H1 (cell line): ENCODE measurements at regions not wholly inside any gene's neighbourhood (a gene's known extent, or its start where the extent isn't known, plus 50 kb on each side); places are given as distances from the start of the nearest gene placed in this dataset.

Experiments
- CTCF ChIA-PET: fragments of 300-600 bp; sonication (Branson Sonifier 250); formaldehyde crosslinking; loops from one replicate; lab custom pipeline; 2021; ENCODE audit not compliant: partially characterized antibody; lab: Charles Lee
- POLR2A ChIA-PET: fragments of 300-600 bp; sonication (Branson Sonifier 250); formaldehyde crosslinking; loops from one replicate; lab custom pipeline; 2021; ENCODE audit warnings: inconsistent platforms; ENCODE audit not compliant: partially characterized antibody; lab: Charles Lee
- DNase-seq, 2 experiments: peaks; one replicate each; pipeline versions ENCODE4 v3.0.0 to v3.0.0-alpha.2; 2010 to 2022; ENCODE audit warnings: low spot score in 2 of 2, low read depth in 1 of 2, mixed read lengths in 1 of 2
- FAIRE-seq: peaks from 2 replicates; lab custom pipeline; 2011; peaks lifted over from hg19 to GRCh38; lab: Jason Lieb, UNC
- H2AFZ ChIP-seq: 2 replicates; pipeline ENCODE4 v1.8.1; 2012; ENCODE audit warnings: low read length, inconsistent platforms
- H2AK5ac ChIP-seq: 2 replicates; pipeline ENCODE4 v1.6.1; 2013; ENCODE audit warnings: low read depth, low read length
- H2BK120ac ChIP-seq: replicated peaks from 2 replicates; pipeline ENCODE3; 2013; ENCODE audit warnings: low read depth, low read length, inconsistent platforms
- H2BK12ac ChIP-seq: 2 replicates; pipeline ENCODE4 v1.6.1; 2013; ENCODE audit warnings: low read depth, low read length
- H2BK15ac ChIP-seq: 2 replicates; pipeline ENCODE4 v1.6.1; 2013; ENCODE audit warnings: low read length
- H2BK20ac ChIP-seq: 2 replicates; pipeline ENCODE4 v1.6.1; 2013; ENCODE audit warnings: low read length
- H2BK5ac ChIP-seq: 2 replicates; pipeline ENCODE4 v1.6.1; 2013; ENCODE audit warnings: low read depth, low read length
- H3K14ac ChIP-seq: 2 replicates; pipeline ENCODE4 v1.6.1; 2013; ENCODE audit warnings: inconsistent platforms; ENCODE audit not compliant: insufficient read length
- H3K18ac ChIP-seq: 2 replicates; pipeline ENCODE4 v1.6.1; 2013; ENCODE audit warnings: low read length; ENCODE audit errors: extremely low read depth
- H3K23ac ChIP-seq: 2 replicates; pipeline ENCODE4 v1.6.1; 2013; ENCODE audit warnings: inconsistent platforms; ENCODE audit not compliant: insufficient read length
- H3K23me2 ChIP-seq: 2 replicates; pipeline ENCODE4 v1.6.1; 2013; ENCODE audit warnings: low read depth, low read length
- H3K27ac ChIP-seq: 2 replicates; pipeline ENCODE4 v1.6.1; 2011; ENCODE audit warnings: low read depth, low read length, inconsistent platforms
- H3K27me3 ChIP-seq, 4 experiments: replicated peaks in 1 of 4; 1 replicate in 1 of 4; 2 replicates in 3 of 4; pipeline versions ENCODE4 v1.6.1 to v1.8.1; 2011 to 2013; ENCODE audit warnings: low read length in 3 of 4, mild to moderate bottlenecking in 3 of 4, inconsistent platforms in 2 of 4, mixed read lengths in 2 of 4, moderate library complexity in 1 of 4; ENCODE audit not compliant: control insufficient read depth in 3 of 4, insufficient read depth in 3 of 4; ENCODE audit errors: extremely low read depth in 1 of 4
- H3K36me3 ChIP-seq, 4 experiments: 2 replicates each; pipeline versions ENCODE4 v1.6.1 to v1.8.1; 2011 to 2013; ENCODE audit warnings: mild to moderate bottlenecking in 4 of 4, low read length in 3 of 4, moderate library complexity in 2 of 4, control low read depth in 1 of 4, inconsistent platforms in 1 of 4; ENCODE audit not compliant: insufficient read depth in 4 of 4, control insufficient read depth in 2 of 4
- H3K4ac ChIP-seq: replicated peaks from 2 replicates; pipeline ENCODE3; 2013; ENCODE audit warnings: low read length, low read depth, mixed read lengths, inconsistent platforms; ENCODE audit not compliant: insufficient read length
- H3K4me1 ChIP-seq, 4 experiments: replicated peaks in 1 of 4; 1 replicate in 1 of 4; 2 replicates in 3 of 4; pipeline versions ENCODE4 v1.6.1 to v1.8.1; 2011 to 2013; ENCODE audit warnings: low read length in 3 of 4, inconsistent platforms in 2 of 4, mixed read lengths in 1 of 4; ENCODE audit not compliant: insufficient read depth in 4 of 4, control insufficient read depth in 3 of 4
- H3K4me2 ChIP-seq, 2 experiments: 2 replicates each; pipeline versions ENCODE4 v1.6.1 to v1.8.1; 2011 to 2013; ENCODE audit warnings: low read depth in 2 of 2, low read length in 2 of 2, control low read depth in 1 of 2, inconsistent platforms in 1 of 2, mild to moderate bottlenecking in 1 of 2; ENCODE audit not compliant: insufficient read depth in 1 of 2
- H3K4me3 ChIP-seq, 4 experiments: fragments of 200-600, 300-600 bp in 1 of 4; sonication (generic), shearing (Covaris generic), sonication (Bioruptor Twin) in 1 of 4; 2 replicates each; pipeline versions ENCODE4 v1.5.1 to v1.8.1; 2011 to 2016; ENCODE audit warnings: low read length in 4 of 4, low read depth in 3 of 4, control low read depth in 2 of 4, inconsistent platforms in 2 of 4, mild to moderate bottlenecking in 2 of 4, mixed read lengths in 1 of 4, moderate library complexity in 1 of 4; ENCODE audit not compliant: insufficient read depth in 2 of 4; ENCODE audit errors: extremely low read depth in 1 of 4
- H3K56ac ChIP-seq: replicated peaks from 2 replicates; pipeline ENCODE3; 2013; ENCODE audit warnings: low read depth, mild to moderate bottlenecking, mixed read lengths, low read length, inconsistent platforms; ENCODE audit not compliant: insufficient read length
- H3K79me1 ChIP-seq: 2 replicates; pipeline ENCODE4 v1.6.1; 2013; ENCODE audit warnings: low read depth, low read length, control low read depth
- H3K79me2 ChIP-seq, 2 experiments: 2 replicates each; pipeline versions ENCODE4 v1.6.1 to v1.8.1; 2012 to 2013; ENCODE audit warnings: low read length in 2 of 2, mild to moderate bottlenecking in 2 of 2, inconsistent platforms in 1 of 2; ENCODE audit not compliant: insufficient read depth in 2 of 2, control insufficient read depth in 1 of 2
- H3K9ac ChIP-seq, 4 experiments: replicated peaks in 1 of 4; 1 replicate in 1 of 4; 2 replicates in 3 of 4; pipeline versions ENCODE4 v1.6.1 to v1.8.1; 2011 to 2013; ENCODE audit warnings: low read depth in 3 of 4, low read length in 3 of 4, control low read depth in 2 of 4, mild to moderate bottlenecking in 2 of 4, moderate library complexity in 2 of 4, inconsistent platforms in 1 of 4; ENCODE audit errors: extremely low read depth in 1 of 4
- H3K9me3 ChIP-seq, 2 experiments: 2 replicates each; pipeline versions ENCODE4 v1.6.1 to v1.8.1; 2012 to 2013; ENCODE audit warnings: mild to moderate bottlenecking in 2 of 2, moderate library complexity in 2 of 2, control low read depth in 1 of 2, inconsistent platforms in 1 of 2, low read depth in 1 of 2, low read length in 1 of 2, mixed read lengths in 1 of 2; ENCODE audit not compliant: insufficient read depth in 2 of 2
- H4K20me1 ChIP-seq, 2 experiments: replicated peaks in 1 of 2; 2 replicates each; pipeline versions ENCODE3 to v1.8.1; 2011 to 2013; ENCODE audit warnings: inconsistent platforms in 2 of 2, low read length in 2 of 2, mild to moderate bottlenecking in 1 of 2; ENCODE audit not compliant: insufficient read depth in 2 of 2, control insufficient read depth in 1 of 2
- H4K5ac ChIP-seq: 2 replicates; pipeline ENCODE4 v1.6.1; 2013; ENCODE audit warnings: low read length, low read depth, mixed read lengths, inconsistent platforms; ENCODE audit not compliant: insufficient read length
- H4K8ac ChIP-seq: 2 replicates; pipeline ENCODE4 v1.8.0; 2013; ENCODE audit warnings: mild to moderate bottlenecking, moderate library complexity, low read length, inconsistent platforms; ENCODE audit not compliant: insufficient read depth; ENCODE audit errors: extremely low read depth
- H4K91ac ChIP-seq: replicated peaks from 2 replicates; pipeline ENCODE3; 2013; ENCODE audit warnings: low read length, mixed read lengths, inconsistent platforms; ENCODE audit not compliant: insufficient read length
- KDM1A ChIP-seq: fragments of 200-600, 300-600 bp; sonication (generic); IDR thresholded peaks from 2 replicates; pipeline ENCODE4 v1.7.1; 2016; ENCODE audit warnings: mild to moderate bottlenecking, low read length, borderline replicate concordance
- RXRA ChIP-seq: IDR thresholded peaks from 2 replicates; pipeline ENCODE4 v1.6.1; 2011; ENCODE audit warnings: low read depth, mild to moderate bottlenecking, low read length, moderate library complexity; ENCODE audit not compliant: insufficient read depth
- SIX5 ChIP-seq: IDR thresholded peaks from 2 replicates; pipeline ENCODE4 v1.6.1; 2011; ENCODE audit warnings: mild to moderate bottlenecking, low read depth, low read length
- WGBS, 2 experiments: shearing (Covaris generic) in 1 of 2; methylation state at CpG; one replicate each; pipeline versions ENCODE4 v1.1.6 to v1.1.7; 2013 to 2015; ENCODE audit warnings: low lambda C conversion rate in 2 of 2, mixed read lengths in 2 of 2, inconsistent platforms in 1 of 2, low coverage in 1 of 2, missing lambda C conversion rate in 1 of 2; ENCODE audit not compliant: insufficient replicate concordance in 2 of 2, insufficient coverage in 1 of 2, insufficient read length in 1 of 2; ENCODE audit errors: extremely low coverage in 1 of 2, missing lambda C conversion rate in 1 of 2; 5-methylcytosine and 5-hydroxymethylcytosine counted together

- H3K4ac ChIP-seq = no peak overlapping the region
- no peaks in the 10 kb centered on the region for H3K9me3 ChIP-seq
- H4K5ac ChIP-seq = no peak overlapping the region
- ChIA-PET POLR2A (interaction anchor here (0.5 kb wide), 1 partner anchor 251 kb away, joined by 3 read pairs; no protein-coding TSS in a partner anchor), CTCF (no interaction called here)
- H2BK5ac ChIP-seq = no peak overlapping the region
- no peak overlapping the region for H3K14ac ChIP-seq
- FAIRE-seq (no peak), DNase-seq (no peak)
- 87% methylated on average over 3 of the region's 3 CpGs; no CpG with 5 or more reads in 1 of the 2 experiments for whole genome bisulfite sequencing, 2 experiments
- no peak overlapping the region for H2AK5ac ChIP-seq
- H3K23ac ChIP-seq = no peak overlapping the region
- H3K79me2 ChIP-seq = no peaks in the 10 kb centered on the region
- H3K23me2 ChIP-seq = no peaks in the 10 kb centered on the region; the same call in 1 of the 2 replicates
- no peaks in the 10 kb centered on the region for H3K4me1 ChIP-seq
- no peaks in the 10 kb centered on the region for H3K36me3 ChIP-seq
- H2AFZ ChIP-seq = no peak overlapping the region
- no peak overlapping the region for H2BK12ac ChIP-seq
- no peaks in the 10 kb centered on the region for H3K27me3 ChIP-seq
- no peak overlapping the region for H2BK20ac ChIP-seq
- H4K8ac ChIP-seq = no peak overlapping the region
- no peak overlapping the region for H2BK120ac ChIP-seq
- no peak overlapping the region for H3K56ac ChIP-seq
- H3K9ac ChIP-seq = no peak overlapping the region
- H3K4me2 ChIP-seq = no peak overlapping the region
- H3K27ac ChIP-seq = no peak overlapping the region
- H3K4me3 ChIP-seq = no peak overlapping the region
- H3K79me1 ChIP-seq = no peaks in the 10 kb centered on the region
- no peak overlapping the region for H4K91ac ChIP-seq
- H4K20me1 ChIP-seq = no peaks in the 10 kb centered on the region
- no peak overlapping the region for H3K18ac ChIP-seq
- no peak overlapping the region for H2BK15ac ChIP-seq
- TF ChIP-seq KDM1A (no peak), RXRA (no peak), SIX5 (no peak)
Observed at GRCh38 chr16:60367739-60368138, 1633.6 kb upstream of the GOT2 start.
